NCI-H146 treated with DMSO at 0.1 percent for 48 hours (cell line): ENCODE measurements at regions not wholly inside any gene's neighbourhood (a gene's known extent, or its start where the extent isn't known, plus 50 kb on each side); places are given as distances from the start of the nearest gene placed in this dataset.

ENCODE experiments used
- DNase-seq: peaks from one replicate; lab custom pipeline; 2025; ENCODE audit not compliant: unreplicated experiment; lab: John Stamatoyannopoulos, UW

DNA sequence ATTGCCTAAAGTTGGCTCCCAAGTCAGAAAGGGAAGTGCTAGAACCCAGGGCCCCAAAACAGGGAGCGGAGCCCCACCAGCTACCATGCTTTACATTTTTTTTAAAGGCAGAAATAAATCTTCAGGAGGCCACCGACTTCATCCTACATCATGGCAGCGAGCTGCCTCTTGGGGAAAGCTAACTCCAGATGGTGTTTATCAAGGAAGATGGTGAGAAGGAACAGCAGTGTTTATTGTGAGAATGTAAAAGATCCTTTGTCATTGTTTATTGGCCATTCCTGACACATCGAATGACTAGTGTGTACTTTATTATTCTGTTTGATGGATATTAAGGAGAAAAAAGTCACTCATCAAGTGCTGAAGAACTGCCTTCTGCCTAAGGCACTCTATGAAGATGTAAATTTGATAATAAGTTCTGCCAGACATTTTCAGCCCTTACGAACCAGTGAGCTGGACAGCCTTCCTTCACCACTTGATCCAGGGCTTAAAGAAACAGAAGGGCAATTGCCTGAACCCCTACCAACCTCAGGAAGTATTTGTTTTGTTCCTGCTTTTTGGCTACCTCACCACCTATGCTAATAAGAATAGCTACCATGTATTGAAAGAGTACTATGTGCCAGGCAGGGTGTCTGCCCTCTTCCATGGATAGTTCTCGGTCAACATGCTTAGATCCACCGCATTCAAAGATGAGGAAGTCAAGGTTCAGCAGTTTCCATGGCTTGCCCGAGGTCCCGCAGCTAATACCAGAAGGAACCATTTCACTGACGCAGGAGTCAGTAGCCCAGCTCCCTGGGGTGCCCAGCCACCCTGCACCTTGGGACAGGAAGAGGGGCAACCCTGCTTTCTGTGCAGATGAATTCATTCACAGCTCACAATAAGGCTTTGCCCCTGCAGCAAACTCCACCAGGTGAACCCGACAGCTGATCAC lies 194.7 kb upstream of the RREB1 start:
- no peak for DNase-seq

DNA sequence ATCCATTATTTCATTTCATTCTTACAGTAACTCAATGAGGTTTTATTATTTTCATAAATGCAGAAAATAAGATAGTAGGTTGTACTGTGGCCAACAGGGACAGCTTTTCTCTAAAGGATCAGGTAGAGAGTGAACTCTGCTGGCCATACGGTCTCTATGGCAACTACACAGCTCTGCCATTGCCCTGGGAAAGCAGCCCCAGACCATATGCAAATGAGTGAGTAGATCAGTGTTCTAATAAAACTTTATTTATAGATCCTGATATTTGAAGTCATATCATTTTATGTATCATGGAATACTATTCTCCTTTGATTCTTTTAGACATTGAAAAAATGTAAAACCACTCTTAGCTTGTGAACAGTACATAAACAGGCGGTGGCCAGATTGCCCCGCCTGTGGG lies 192.5 kb upstream of the RREB1 start:
- DNase-seq, result no peak

DNA sequence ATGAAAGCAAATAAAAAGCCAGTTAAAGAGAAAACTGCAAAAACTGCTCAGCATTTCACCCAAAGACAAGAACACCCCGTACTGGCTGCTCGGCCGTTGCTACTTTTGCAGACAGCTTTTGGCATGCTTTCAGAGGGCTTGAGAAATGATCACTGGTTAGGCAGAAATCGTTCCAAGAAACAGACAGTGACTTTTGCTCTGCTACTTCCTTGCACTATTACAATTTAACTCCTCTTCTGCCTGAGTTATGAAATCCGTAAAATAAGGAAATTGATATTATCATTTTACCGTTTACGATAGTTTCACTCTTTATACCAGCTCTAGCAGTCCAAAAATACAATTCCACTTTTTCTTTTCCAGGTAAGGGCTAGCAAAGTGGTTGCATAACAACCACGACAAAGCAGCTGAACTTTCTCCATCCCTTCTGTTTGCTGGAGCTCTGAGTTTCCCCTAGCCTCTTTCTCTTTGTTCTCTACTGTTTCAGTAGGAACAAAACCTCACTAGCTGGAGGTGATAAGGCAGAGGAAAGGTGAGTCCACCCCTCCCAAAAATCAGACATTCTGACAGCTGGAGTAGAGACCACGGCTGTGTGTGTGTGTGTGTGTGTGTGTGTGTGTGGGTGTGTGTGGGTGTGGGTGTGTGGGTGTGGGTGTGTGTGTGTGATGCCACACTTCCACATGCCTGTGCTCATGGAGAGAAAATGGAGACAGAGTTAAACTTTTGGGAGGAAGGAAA lies 191.8 kb upstream of the RREB1 start:
- DNase-seq, result no peak

DNA sequence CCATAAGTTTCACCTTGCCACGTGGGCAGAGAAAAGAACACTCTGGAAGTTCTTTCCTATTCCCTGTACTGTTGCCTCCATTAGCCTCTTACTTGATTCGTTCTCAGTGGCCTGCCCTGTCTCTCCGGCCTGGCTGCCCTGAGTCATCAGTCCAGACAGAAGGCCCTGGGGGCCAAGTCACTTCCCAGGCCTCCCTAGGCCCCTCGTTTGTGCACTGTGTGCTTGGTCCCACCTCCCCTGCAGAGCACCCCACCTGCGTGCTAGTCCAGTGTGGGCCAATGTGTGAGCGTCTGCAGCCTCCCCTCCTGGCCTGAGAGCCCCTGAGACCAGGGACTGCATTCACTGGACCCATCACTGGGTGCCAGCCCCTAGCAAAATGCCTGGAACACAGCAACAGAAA lies 191.2 kb upstream of the RREB1 start:
- no peak for DNase-seq

DNA sequence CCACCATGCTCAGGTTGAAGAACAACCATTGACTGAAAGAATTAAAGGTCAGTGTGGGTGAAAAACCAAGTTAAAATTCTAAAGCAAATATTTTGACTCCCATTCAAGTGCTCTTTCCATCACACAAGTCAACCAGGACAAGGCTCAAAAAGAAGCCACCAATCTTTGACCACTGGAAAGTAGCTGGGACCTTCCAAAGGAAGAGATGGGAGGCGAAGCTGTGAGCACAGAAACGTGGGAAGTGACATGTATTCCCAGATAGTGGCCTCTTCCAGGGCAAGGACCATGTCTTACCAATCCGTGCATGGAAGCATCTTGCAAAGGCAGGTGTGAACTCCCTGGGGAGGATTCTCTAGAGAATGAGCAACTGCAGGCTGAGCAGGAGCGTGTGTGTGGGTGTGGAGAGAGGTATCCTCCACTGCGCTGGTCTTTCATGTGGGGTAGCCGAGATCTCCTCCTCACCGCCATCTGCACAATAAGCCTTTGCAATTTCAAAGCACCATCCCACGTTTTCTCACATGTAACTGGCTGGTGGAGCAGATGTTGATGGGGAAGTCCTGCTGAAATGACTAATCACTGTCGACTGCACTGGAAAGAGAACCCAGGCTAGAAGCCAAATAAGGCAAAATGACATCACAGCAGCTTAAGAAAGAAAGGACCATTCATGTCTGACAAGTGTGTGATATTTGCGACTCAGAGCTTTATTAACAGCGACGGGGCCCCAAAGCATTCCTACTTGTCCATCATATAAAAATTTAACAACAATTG lies 189.4 kb upstream of the RREB1 start:
- DNase-seq, result no peak

DNA sequence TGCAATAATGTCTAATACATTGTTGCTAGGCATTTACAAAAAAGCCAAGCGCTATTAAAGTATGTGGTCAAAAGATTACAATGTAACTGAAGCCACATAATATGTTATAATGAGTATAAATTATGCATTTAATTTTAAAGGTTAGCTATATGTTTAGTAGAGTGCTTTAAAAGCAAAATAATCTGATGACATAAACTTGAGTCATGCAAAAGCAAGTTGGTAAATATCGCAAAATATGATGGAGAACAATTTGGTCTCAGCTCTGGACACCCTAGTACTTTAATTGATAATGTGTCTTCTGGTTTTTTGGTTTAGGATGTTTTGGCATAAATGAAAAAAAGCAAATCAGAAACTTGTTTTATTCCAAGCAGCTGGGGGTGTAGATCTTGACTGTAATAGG lies 188.6 kb upstream of the RREB1 start:
- DNase-seq, result no peak

DNA sequence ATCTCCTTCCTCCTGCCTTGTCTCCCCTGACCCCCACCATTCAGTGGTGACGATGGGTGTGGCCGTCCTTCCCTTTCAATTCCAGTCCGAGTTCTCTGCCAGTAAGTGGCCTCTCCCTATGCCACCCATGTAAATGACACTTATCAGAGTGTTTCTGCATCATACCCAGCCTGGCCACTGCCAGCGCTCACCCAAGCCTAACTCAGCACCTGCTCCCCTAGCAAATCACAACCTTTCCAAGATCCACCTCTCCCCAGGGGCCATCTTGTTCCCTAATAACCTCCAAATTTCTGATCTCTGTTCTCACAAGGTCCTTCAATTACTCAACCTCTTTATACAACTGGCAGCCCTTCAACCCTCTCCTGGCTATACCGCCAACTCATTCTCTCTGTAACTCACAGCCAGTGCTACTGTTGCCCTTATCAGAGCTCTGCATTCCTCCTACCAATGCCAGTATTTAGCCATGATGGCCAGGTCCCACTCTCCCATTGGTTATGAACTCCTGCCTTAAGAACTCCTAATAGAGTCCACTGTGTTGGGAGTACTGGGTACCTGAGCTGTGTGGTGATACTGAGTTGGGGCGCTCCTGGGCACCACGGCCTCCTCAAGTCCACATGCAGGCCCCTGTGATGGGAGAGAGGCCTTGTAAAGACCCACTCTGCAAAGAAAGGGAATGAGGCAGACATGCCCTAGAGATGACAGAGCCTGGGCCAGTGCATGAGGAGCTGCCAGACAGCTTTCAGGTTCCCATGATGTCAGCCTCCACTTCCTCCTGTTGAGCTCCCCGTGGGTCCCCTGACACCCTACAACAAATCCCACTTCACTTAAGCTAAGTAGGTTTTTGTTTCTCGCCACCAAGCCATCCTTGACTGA lies 187.4 kb upstream of the RREB1 start:
- DNase-seq, result no peak

DNA sequence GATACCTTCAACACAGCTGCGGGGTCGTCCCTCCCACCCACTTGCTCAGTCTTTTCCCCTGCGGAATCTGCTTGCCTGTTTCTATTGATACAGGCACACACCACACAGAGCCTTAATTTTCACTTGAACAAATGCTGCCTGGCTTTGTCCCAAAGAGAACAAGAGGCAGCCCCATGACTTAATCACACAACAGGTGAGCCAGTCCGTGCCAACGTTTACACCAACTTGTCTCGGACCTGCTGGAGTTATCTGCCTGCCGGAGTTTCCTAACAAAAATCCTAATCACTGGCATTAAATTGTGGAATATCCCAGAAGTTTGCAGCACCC lies 186.8 kb upstream of the RREB1 start:
- no peak for DNase-seq

DNA sequence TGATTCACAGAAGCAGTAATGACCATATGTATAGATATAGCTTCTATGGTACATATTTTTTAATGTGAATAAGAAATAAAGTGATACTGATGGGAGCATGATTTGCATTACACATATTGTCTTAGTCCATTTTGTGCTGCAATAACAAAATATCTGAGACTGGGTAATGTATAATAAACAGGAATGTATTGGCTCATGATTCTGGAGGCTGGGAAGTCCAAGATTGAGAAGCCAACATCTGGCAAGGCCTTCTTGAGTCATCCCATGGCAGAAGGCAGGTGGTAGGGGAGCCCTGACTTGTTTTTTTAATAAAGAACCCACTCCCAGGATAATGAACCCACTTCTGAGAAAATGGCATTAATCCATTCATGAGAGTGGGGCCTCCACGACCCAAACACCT lies 185.6 kb upstream of the RREB1 start:
- DNase-seq, result no peak

DNA sequence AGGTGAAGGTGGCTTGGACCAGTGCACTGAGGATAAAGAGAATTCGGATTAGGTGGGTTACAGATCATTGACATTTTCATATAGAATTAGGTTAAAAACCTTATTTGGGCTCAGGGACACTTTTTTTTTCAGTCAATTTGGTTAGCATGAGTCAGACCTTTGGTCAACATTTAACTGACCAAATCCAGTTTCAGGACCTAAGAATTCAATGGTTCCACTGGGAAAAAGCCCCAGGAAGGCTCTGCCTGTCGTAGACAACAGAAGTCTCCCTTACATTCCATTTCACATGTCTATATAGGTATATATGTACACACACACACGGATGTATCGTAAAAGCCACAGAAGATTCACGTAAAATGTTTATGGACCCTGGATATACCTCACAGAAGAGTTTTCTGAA lies 184.2 kb upstream of the RREB1 start:
- no peak for DNase-seq

DNA sequence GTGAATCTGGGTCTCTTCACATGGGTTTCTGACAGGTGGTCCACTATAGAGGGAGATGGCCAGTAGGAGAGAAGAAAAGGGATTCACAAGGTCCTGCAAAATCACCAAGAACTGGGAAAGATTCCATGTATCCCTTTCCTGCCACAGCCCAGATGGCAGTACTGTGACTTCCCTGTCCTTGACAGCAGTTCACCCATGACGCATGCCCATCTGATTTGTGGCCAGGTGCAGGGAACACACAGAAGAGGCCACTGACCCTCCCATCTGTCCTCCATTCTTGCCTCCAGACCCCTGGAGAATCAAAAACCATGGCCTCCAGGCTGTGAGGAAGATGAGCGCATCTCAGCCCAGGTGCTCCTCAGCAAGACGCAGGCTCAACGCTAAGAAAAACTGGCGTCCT lies 183.1 kb upstream of the RREB1 start:
- DNase-seq, result no peak

DNA sequence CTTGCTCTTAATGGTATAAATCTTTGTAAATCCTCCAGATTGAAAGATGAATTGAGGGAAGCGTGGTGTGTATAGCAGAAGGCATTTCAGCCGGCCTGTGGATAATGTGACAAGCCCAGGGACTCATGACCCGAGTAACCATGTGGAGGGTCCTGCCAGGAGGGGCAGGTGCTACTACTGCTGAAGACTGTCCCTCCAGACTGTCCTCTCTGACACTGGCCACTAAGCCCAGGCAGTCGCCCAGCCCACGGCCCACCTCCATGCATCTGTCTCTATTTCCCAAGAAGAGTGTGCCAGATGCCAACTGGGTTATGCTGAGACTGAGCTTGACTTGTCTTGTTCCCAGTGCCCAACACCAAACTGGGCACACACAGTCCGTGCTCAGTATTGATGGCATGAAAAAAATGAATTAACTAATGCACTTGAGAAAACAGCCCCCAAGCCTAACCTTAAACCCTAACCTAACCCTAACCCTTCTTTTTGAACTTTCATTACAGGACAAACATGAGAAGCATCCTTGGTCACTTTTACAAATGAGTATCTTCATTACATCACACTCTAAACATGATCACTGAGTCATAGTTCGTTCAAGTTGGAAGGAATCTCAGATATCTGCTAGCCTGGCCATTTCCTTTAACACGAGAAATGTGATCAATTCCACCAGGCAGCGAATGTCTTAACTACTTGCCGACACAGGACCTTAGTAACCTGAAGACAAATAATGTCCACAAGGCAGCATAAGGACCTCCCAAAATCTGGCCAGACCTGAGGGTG lies 182.2 kb upstream of the RREB1 start:
- no peak for DNase-seq

DNA sequence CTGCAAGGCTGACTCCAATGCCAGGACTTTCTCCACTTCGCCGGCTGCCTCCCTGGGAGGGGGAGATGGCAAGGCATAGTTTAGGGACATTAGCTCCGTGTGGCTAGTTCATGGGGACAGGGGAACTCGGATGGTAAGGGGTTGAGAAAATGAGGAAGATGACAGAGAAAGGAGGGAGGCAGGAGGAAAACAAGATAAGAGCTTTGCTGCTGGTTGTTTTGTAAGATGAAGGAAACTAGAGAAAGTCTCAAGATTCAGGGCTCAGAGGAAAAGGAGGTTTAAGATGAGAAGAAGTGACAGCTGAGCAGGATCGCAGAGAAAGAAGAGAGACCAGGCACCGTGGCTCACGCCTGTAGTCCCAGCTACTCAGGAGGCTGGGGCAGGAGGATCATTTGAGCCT lies 180.9 kb upstream of the RREB1 start:
- DNase-seq, result no peak

DNA sequence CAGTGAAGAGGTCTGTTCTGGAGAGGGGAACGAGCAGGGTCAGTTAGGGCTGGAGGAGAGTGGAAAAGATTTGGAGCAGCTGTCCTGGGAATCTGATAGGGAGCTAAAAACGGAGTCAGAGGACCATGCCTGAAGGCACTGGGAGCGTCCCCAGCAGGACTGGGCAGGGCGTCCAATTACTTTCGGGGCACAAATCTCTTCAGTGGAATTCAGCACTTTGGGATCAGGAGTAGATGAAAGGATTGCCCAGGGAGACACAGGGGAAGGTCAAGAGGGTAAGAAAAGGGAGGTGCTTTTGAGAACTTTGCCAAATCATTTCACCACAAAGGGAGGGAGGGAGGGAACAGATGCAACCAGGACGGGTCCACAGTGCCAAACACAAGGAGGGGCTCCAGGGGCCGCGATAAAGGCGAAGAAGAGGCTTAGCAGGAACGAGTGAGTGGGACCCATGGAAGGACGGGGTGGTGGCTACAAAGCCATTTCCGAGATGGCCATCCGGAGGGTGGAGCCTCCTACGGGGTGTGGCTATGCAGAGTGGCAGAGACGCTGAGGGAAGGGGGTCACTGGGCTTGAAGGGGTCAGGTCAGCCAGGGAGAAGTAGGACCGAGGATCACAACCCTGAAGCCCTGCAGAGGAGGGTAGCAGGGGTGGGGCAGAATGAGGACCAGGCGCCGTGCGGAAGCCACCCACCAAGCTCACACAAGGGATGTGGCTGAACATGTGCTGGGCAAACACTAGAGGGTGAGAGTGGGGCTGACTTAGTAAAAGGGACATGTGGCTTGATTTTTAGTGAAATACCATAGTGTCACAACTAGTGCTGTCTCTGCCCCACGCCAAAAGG lies 180.0 kb upstream of the RREB1 start:
- DNase-seq, result no peak

DNA sequence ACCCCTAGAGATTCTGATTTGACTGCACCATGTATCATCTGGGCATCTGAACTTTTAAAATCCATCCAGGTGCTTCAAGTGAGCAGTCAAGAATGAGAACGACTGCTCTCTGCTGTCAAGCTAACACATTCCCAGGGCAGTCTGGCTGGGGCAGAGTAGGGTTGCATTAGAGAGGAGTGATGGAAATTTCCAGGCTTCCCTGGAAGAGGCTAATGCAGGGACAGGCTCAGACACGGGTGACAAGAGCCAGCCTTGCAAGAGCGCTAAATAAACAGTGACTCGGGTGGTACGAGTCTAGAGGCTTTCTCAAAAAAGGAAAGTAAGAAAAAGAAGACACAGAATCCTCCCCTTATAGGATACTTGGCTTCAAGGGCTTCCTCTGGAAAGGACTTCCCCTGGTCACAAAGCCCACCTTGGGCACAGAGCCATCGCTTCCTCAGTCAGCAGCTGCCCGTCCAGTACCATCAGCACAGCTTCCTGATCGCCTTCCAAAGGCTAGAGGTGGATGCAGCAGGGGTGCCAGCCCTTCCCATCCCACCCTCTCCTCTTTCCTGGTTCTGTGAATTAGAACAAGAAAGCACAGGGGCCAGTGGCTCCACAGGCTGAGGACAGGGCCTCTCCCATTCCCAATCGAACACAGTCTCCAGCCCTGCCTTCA lies 177.4 kb upstream of the RREB1 start:
- no peak for DNase-seq

DNA sequence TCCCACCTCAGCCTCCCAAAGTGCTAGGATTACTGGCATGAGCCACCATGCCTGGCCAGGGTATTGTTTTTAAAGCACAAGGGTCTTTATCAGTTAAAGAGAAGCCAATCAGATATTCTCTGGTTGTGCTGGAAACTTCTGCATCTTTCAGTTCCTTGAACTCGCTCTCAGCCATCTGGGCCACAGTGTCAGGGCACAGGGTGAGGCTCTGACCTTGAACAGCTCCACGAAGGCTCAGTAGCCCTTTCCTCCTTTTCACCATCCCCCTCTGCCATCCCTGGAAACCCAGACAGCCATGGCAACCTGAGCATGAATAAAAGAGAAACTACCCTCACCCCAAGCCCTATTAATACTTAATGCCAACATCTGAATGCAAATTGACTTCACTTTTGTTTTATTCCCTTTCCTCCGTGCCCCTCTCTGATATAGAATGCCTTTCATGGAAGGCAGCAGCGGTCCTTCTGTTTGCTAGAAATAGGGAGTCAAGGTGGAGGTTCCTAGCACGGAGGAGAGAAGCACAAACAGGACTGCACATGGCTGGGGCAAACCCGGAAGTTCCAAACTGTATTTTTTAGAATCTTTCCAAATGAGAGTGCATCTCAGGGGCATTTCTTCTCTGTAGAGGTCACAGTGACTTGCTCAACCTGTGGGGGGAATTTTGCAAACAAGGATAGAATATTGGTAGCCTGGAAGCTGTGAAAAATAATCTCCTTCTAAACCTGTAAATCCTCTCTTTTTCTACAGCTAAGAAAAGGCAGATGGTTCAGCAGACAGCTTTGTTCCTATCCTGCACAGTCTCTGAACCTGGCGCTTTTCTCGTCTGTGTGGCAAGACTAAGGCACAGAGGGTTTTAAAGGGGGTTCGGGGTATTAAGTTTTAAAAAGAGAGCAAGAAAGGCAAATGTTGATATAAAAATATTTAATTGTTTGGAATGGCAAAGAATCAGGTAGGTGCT lies 176.4 kb upstream of the RREB1 start:
- DNase-seq, result peak; percentile 48

DNA sequence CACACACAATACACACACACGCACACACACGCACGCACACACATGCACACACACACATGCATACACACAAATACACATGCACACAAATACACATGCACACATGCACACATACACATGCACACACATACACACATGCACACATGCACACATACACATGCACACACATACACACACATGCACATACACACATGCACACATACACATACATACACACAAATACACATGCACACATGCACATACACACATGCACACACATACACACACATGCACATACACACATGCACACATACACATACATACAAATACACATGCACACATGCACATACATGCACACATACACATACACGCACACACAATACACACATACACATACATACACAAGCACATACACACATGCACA lies 175.4 kb upstream of the RREB1 start:
- DNase-seq, result no peak

DNA sequence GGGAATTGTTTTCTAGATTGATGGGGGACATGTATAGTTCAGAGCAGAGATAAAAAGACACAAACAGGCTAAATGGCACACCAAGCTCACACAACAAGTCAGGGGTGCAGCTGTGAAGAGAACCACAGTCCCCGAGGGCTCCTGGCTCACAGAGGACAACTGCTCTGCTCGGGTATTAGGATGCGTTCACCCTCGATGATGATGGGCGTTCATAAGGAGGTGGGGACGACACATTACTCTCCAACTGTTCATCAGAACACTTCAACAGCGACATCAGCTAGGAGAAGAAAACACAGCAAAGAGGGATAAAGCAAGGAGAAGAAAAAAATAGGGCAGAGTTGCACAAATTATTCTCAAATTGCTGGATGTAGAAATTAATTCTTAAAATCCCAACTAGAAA lies 174.8 kb upstream of the RREB1 start:
- DNase-seq, result no peak
